GM23338 (cell line): ENCODE measurements at regions not wholly inside any gene's neighbourhood (a gene's known extent, or its start where the extent isn't known, plus 50 kb on each side); places are given as distances from the start of the nearest gene placed in this dataset.

Experiments
- ATAC-seq: fragments of 200-7000 bp; cut with Tn5 transposase; 3 replicates; pipeline ENCODE4 v1.9.1; 2020
- DNase-seq: peaks from one replicate; pipeline ENCODE4 v3.0.0-alpha.2; 2015; ENCODE audit warnings: low spot score
- H2AFZ ChIP-seq: fragments of 200-600 bp; sonication (generic); 2 replicates; pipeline ENCODE4 v1.8.0; 2016; ENCODE audit warnings: antibody characterized with exemption, mild to moderate bottlenecking, moderate library complexity
- H3F3A ChIP-seq: fragments of 200-600 bp; sonication (generic); replicated peaks from 2 replicates; pipeline ENCODE4 v1.8.0; 2017; ENCODE audit warnings: antibody characterized with exemption, mixed run types, low read depth
- H3K27ac ChIP-seq: fragments of 200-600 bp; sonication (generic); 2 replicates; pipeline ENCODE4 v1.6.1; 2016; ENCODE audit warnings: low read depth
- H3K27me3 ChIP-seq: fragments of 200-600 bp; sonication (generic); 2 replicates; pipeline ENCODE4 v1.8.0; 2016; ENCODE audit warnings: mild to moderate bottlenecking, mixed run types, moderate library complexity; ENCODE audit not compliant: insufficient read depth
- H3K36me3 ChIP-seq: fragments of 200-600 bp; sonication (generic); 2 replicates; pipeline ENCODE4 v1.8.0; 2016; ENCODE audit warnings: mild to moderate bottlenecking; ENCODE audit not compliant: insufficient read depth
- H3K4me1 ChIP-seq: fragments of 200-600 bp; sonication (generic); 2 replicates; pipeline ENCODE4 v1.8.0; 2016; ENCODE audit warnings: mild to moderate bottlenecking, moderate library complexity; ENCODE audit not compliant: insufficient read depth
- H3K4me2 ChIP-seq: fragments of 200-600 bp; sonication (generic); 2 replicates; pipeline ENCODE4 v1.7.1; 2017; ENCODE audit warnings: mixed run types
- H3K4me3 ChIP-seq: fragments of 200-600 bp; sonication (generic); 2 replicates; pipeline ENCODE4 v1.6.1; 2016; ENCODE audit warnings: mixed run types
- H3K79me2 ChIP-seq: fragments of 200-600 bp; sonication (generic); replicated peaks from 2 replicates; pipeline ENCODE4 v1.8.0; 2017; ENCODE audit warnings: mild to moderate bottlenecking; ENCODE audit not compliant: insufficient read depth
- H3K9me2 ChIP-seq: fragments of 200-600 bp; sonication (generic); 2 replicates; pipeline ENCODE4 v1.8.0; 2017; ENCODE audit not compliant: insufficient read depth
- H4K20me1 ChIP-seq: fragments of 200-600 bp; sonication (generic); replicated peaks from 2 replicates; pipeline ENCODE4 v1.8.0; 2017; ENCODE audit warnings: mild to moderate bottlenecking; ENCODE audit not compliant: insufficient read depth
- H3K27ac Mint-ChIP-seq: 2 replicates; pipeline ENCODE4 v1.8.0; 2020; ENCODE audit warnings: inconsistent platforms, mild to moderate bottlenecking, moderate library complexity, mixed read lengths
- H3K27me3 Mint-ChIP-seq: 3 replicates; pipeline ENCODE4 v1.8.0; 2022; ENCODE audit warnings: low read depth, mild to moderate bottlenecking, moderate library complexity, mixed read lengths, inconsistent platforms; ENCODE audit not compliant: insufficient read depth, poor library complexity
- H3K36me3 Mint-ChIP-seq: 3 replicates; pipeline ENCODE4 v1.8.0; 2021; ENCODE audit warnings: low read depth, mild to moderate bottlenecking, inconsistent platforms, moderate library complexity, mixed read lengths
- H3K4me1 Mint-ChIP-seq: 3 replicates; pipeline ENCODE4 v1.8.0; 2020; ENCODE audit warnings: mild to moderate bottlenecking, inconsistent platforms, mixed read lengths
- H3K4me3 Mint-ChIP-seq: 3 replicates; pipeline ENCODE4 v1.8.0; 2021; ENCODE audit warnings: moderate library complexity, mild to moderate bottlenecking, inconsistent platforms, mixed read lengths
- H3K9me3 Mint-ChIP-seq: 3 replicates; pipeline ENCODE4 v1.8.0; 2020; ENCODE audit warnings: moderate library complexity, mild to moderate bottlenecking, inconsistent platforms, mixed read lengths
- CREB1 ChIP-seq: fragments of 250-450 bp; sonication (Bioruptor Pico); IDR thresholded peaks from 2 replicates; pipeline ENCODE4 v1.5.0; 2020; ENCODE audit warnings: low read depth, mild to moderate bottlenecking, moderate library complexity
- EZH2 ChIP-seq: fragments of 200-600 bp; sonication (generic); IDR thresholded peaks from one replicate; pipeline ENCODE4 v1.8.0; 2017; ENCODE audit warnings: antibody characterized with exemption, mild to moderate bottlenecking, low read depth; ENCODE audit not compliant: unreplicated experiment
- EZH2phosphoT487 ChIP-seq: fragments of 200-600 bp; sonication (generic); IDR thresholded peaks from one replicate; pipeline ENCODE4 v1.8.1; 2018; ENCODE audit warnings: antibody characterized with exemption; ENCODE audit not compliant: unreplicated experiment
- JUNB ChIP-seq: IDR thresholded peaks from one replicate; pipeline ENCODE4 v1.6.1; 2016; ENCODE audit warnings: antibody characterized with exemption; ENCODE audit not compliant: unreplicated experiment
- NANOG ChIP-seq: IDR thresholded peaks from 2 replicates; pipeline ENCODE4 v1.6.1; 2016; ENCODE audit warnings: antibody characterized with exemption, borderline replicate concordance
- POLR2AphosphoS5 ChIP-seq: IDR thresholded peaks from 2 replicates; pipeline ENCODE4 v1.6.1; 2016; ENCODE audit warnings: antibody characterized with exemption, low read depth
- REST ChIP-seq: IDR thresholded peaks from one replicate; pipeline ENCODE4 v1.6.1; 2018; ENCODE audit warnings: antibody characterized with exemption; ENCODE audit not compliant: unreplicated experiment
- STAT1 ChIP-seq: IDR thresholded peaks from one replicate; pipeline ENCODE4 v1.6.1; 2016; ENCODE audit warnings: antibody characterized with exemption; ENCODE audit not compliant: unreplicated experiment
- ZNF114 ChIP-seq: fragments of 250-450 bp; sonication (Bioruptor Pico); IDR thresholded peaks from 2 replicates; pipeline ENCODE4 v1.5.0; 2020; ENCODE audit warnings: mild to moderate bottlenecking, moderate library complexity
- ZNF331 ChIP-seq: fragments of 250-450 bp; sonication (Bioruptor Pico); IDR thresholded peaks from 2 replicates; pipeline ENCODE4 v1.5.0; 2020; ENCODE audit warnings: low read depth, mild to moderate bottlenecking, moderate library complexity
- ZNF462 ChIP-seq: fragments of 250-450 bp; sonication (Bioruptor Pico); IDR thresholded peaks from 2 replicates; pipeline ENCODE4 v1.5.0; 2020; ENCODE audit warnings: mild to moderate bottlenecking, moderate library complexity
- TF ChIP-seq, protein P1 (sequence below), 2 experiments: fragments of 200-600 bp in 1 of 2; sonication (generic) in 1 of 2; conservative IDR thresholded peaks; 2 replicates each; pipeline versions ENCODE4 v1.5.1 to v1.6.1; 2016 to 2017; ENCODE audit warnings: antibody characterized with exemption in 2 of 2, low read depth in 2 of 2, mild to moderate bottlenecking in 2 of 2, moderate library complexity in 1 of 2
- TF ChIP-seq, protein P2 (sequence below): IDR thresholded peaks from 2 replicates; pipeline ENCODE4 v1.6.1; 2016; ENCODE audit warnings: antibody characterized with exemption

DNA sequence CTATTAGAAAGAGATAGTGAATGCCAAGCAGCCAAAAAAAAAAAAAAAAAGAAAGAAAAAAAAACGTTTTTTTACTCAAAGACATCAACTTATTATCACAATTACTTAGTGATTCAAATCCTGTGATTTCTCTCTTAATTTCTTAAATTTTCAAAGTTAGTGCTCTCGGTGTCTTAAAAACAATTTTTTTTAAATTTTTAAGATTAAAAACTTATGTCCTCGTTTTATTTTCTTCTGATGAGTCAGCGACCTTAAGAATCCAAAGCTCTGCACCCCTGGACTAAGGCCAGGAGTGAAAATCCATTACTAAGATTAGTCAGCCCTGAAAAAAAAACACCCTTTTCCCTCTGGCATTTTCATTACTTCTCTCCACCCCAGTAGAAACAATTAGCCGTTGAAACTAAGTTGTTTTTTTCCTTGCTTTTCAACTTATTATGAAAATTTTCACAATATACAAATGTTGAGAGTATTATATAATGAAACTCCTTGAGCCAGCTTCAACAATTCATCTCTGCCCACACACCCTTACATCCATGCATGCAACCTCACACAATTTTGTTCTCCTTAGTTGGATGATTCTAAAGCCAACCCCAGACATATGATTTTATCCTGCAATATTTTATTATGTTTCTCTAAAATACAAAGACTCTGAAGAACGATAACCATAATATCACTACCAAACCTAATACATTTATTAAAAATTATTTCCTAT is 85.6 kb upstream of the CARMIL1 start:
- no peaks in the 10 kb centered on the region for H3K27me3 ChIP-seq
- no peak overlapping the region for H3K4me2 ChIP-seq
- no peak for TF ChIP-seq POLR2AphosphoS5
- TF ChIP-seq EZH2phosphoT487 = no peak
- no peak for TF ChIP-seq EZH2
- TF ChIP-seq REST = no peak
- TF ChIP-seq JUNB = no peak
- TF ChIP-seq, protein P1, sequence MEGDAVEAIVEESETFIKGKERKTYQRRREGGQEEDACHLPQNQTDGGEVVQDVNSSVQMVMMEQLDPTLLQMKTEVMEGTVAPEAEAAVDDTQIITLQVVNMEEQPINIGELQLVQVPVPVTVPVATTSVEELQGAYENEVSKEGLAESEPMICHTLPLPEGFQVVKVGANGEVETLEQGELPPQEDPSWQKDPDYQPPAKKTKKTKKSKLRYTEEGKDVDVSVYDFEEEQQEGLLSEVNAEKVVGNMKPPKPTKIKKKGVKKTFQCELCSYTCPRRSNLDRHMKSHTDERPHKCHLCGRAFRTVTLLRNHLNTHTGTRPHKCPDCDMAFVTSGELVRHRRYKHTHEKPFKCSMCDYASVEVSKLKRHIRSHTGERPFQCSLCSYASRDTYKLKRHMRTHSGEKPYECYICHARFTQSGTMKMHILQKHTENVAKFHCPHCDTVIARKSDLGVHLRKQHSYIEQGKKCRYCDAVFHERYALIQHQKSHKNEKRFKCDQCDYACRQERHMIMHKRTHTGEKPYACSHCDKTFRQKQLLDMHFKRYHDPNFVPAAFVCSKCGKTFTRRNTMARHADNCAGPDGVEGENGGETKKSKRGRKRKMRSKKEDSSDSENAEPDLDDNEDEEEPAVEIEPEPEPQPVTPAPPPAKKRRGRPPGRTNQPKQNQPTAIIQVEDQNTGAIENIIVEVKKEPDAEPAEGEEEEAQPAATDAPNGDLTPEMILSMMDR (conservative IDR thresholded peaks at IDR 0.05; ENCODE audit: low read depth in 2 of 2) = no peak
- no peak for TF ChIP-seq STAT1
- TF ChIP-seq, protein P2, sequence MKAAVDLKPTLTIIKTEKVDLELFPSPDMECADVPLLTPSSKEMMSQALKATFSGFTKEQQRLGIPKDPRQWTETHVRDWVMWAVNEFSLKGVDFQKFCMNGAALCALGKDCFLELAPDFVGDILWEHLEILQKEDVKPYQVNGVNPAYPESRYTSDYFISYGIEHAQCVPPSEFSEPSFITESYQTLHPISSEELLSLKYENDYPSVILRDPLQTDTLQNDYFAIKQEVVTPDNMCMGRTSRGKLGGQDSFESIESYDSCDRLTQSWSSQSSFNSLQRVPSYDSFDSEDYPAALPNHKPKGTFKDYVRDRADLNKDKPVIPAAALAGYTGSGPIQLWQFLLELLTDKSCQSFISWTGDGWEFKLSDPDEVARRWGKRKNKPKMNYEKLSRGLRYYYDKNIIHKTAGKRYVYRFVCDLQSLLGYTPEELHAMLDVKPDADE = no peak
- TF ChIP-seq ZNF331 (CRISPR knock-in tag) = no peak
- TF ChIP-seq CREB1 (CRISPR knock-in tag) = no peak
- no peak for TF ChIP-seq NANOG
- TF ChIP-seq ZNF462 (CRISPR knock-in tag) = no peak
- TF ChIP-seq ZNF114 = no peak
- H3K36me3 Mint-ChIP-seq = no peaks in the 10 kb centered on the region
- no peak overlapping the region for H3K27ac ChIP-seq
- no peak overlapping the region for H3K4me3 ChIP-seq
- H3F3A ChIP-seq = no peaks in the 10 kb centered on the region
- peak overlapping the region; percentile 28; the same call in 1 of the 2 replicates for H2AFZ ChIP-seq
- H3K4me1 Mint-ChIP-seq = no peaks in the 10 kb centered on the region; the same call in 1 of the 3 replicates
- no peaks in the 10 kb centered on the region for H4K20me1 ChIP-seq
- no peak overlapping the region for H3K4me3 Mint-ChIP-seq
- DNase-seq (no peak), ATAC-seq (no peak)
- H3K4me1 ChIP-seq = no peaks in the 10 kb centered on the region
- H3K36me3 ChIP-seq = no peaks in the 10 kb centered on the region
- no peaks in the 10 kb centered on the region for H3K9me2 ChIP-seq
- no peaks in the 10 kb centered on the region for H3K27me3 Mint-ChIP-seq
- no peak overlapping the region for H3K27ac Mint-ChIP-seq
- no peaks in the 10 kb centered on the region for H3K79me2 ChIP-seq
- H3K9me3 Mint-ChIP-seq = no peaks in the 10 kb centered on the region
